ENCODE measurements at regions not wholly inside any gene's neighbourhood (a gene's known extent, or its start where the extent isn't known, plus 50 kb on each side); places are given as distances from the start of the nearest gene placed in this dataset.

GRCh38 chr5:124907098-124907644 lies 160.7 kb upstream of the ZNF608 start:
- TF ChIP-seq, protein P1, sequence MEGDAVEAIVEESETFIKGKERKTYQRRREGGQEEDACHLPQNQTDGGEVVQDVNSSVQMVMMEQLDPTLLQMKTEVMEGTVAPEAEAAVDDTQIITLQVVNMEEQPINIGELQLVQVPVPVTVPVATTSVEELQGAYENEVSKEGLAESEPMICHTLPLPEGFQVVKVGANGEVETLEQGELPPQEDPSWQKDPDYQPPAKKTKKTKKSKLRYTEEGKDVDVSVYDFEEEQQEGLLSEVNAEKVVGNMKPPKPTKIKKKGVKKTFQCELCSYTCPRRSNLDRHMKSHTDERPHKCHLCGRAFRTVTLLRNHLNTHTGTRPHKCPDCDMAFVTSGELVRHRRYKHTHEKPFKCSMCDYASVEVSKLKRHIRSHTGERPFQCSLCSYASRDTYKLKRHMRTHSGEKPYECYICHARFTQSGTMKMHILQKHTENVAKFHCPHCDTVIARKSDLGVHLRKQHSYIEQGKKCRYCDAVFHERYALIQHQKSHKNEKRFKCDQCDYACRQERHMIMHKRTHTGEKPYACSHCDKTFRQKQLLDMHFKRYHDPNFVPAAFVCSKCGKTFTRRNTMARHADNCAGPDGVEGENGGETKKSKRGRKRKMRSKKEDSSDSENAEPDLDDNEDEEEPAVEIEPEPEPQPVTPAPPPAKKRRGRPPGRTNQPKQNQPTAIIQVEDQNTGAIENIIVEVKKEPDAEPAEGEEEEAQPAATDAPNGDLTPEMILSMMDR (IDR thresholded peaks at IDR 0.05), result no peak
- no peak for TF ChIP-seq POLR2A (IDR thresholded peaks at IDR 0.05)
